ENCODE measurements at regions not wholly inside any gene's neighbourhood (a gene's known extent, or its start where the extent isn't known, plus 50 kb on each side); places are given as distances from the start of the nearest gene placed in this dataset.

GRCh38 chr20:52279706-52280105 lies 88.1 kb upstream of the ZFP64 start:
- TF ChIP-seq, protein P1, sequence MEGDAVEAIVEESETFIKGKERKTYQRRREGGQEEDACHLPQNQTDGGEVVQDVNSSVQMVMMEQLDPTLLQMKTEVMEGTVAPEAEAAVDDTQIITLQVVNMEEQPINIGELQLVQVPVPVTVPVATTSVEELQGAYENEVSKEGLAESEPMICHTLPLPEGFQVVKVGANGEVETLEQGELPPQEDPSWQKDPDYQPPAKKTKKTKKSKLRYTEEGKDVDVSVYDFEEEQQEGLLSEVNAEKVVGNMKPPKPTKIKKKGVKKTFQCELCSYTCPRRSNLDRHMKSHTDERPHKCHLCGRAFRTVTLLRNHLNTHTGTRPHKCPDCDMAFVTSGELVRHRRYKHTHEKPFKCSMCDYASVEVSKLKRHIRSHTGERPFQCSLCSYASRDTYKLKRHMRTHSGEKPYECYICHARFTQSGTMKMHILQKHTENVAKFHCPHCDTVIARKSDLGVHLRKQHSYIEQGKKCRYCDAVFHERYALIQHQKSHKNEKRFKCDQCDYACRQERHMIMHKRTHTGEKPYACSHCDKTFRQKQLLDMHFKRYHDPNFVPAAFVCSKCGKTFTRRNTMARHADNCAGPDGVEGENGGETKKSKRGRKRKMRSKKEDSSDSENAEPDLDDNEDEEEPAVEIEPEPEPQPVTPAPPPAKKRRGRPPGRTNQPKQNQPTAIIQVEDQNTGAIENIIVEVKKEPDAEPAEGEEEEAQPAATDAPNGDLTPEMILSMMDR (IDR thresholded peaks at IDR 0.05; ENCODE audit: low read depth, low read length, missing input control): no peak
- TF ChIP-seq, protein P2, sequence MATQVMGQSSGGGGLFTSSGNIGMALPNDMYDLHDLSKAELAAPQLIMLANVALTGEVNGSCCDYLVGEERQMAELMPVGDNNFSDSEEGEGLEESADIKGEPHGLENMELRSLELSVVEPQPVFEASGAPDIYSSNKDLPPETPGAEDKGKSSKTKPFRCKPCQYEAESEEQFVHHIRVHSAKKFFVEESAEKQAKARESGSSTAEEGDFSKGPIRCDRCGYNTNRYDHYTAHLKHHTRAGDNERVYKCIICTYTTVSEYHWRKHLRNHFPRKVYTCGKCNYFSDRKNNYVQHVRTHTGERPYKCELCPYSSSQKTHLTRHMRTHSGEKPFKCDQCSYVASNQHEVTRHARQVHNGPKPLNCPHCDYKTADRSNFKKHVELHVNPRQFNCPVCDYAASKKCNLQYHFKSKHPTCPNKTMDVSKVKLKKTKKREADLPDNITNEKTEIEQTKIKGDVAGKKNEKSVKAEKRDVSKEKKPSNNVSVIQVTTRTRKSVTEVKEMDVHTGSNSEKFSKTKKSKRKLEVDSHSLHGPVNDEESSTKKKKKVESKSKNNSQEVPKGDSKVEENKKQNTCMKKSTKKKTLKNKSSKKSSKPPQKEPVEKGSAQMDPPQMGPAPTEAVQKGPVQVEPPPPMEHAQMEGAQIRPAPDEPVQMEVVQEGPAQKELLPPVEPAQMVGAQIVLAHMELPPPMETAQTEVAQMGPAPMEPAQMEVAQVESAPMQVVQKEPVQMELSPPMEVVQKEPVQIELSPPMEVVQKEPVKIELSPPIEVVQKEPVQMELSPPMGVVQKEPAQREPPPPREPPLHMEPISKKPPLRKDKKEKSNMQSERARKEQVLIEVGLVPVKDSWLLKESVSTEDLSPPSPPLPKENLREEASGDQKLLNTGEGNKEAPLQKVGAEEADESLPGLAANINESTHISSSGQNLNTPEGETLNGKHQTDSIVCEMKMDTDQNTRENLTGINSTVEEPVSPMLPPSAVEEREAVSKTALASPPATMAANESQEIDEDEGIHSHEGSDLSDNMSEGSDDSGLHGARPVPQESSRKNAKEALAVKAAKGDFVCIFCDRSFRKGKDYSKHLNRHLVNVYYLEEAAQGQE (IDR thresholded peaks at IDR 0.05): no peak
- TF ChIP-seq, protein P3, sequence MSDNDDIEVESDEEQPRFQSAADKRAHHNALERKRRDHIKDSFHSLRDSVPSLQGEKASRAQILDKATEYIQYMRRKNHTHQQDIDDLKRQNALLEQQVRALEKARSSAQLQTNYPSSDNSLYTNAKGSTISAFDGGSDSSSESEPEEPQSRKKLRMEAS (IDR thresholded peaks at IDR 0.05): no peak
- no peak for TF ChIP-seq GABPA (IDR thresholded peaks at IDR 0.05 in 1 of 2, conservative IDR thresholded peaks at IDR 0.05 in 1 of 2)
- TF ChIP-seq EGR1 (IDR thresholded peaks at IDR 0.05; ENCODE audit: low read depth in 2 of 2): no peak
- TF ChIP-seq YY1 (IDR thresholded peaks at IDR 0.05): no peak
- no peak for TF ChIP-seq RAD21 (IDR thresholded peaks at IDR 0.05)
- no peak for TF ChIP-seq ATF3 (IDR thresholded peaks at IDR 0.05)
- TF ChIP-seq TAF1 (conservative IDR thresholded peaks at IDR 0.05): no peak
- TF ChIP-seq, protein P4, sequence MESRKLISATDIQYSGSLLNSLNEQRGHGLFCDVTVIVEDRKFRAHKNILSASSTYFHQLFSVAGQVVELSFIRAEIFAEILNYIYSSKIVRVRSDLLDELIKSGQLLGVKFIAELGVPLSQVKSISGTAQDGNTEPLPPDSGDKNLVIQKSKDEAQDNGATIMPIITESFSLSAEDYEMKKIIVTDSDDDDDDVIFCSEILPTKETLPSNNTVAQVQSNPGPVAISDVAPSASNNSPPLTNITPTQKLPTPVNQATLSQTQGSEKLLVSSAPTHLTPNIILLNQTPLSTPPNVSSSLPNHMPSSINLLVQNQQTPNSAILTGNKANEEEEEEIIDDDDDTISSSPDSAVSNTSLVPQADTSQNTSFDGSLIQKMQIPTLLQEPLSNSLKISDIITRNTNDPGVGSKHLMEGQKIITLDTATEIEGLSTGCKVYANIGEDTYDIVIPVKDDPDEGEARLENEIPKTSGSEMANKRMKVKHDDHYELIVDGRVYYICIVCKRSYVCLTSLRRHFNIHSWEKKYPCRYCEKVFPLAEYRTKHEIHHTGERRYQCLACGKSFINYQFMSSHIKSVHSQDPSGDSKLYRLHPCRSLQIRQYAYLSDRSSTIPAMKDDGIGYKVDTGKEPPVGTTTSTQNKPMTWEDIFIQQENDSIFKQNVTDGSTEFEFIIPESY (IDR thresholded peaks at IDR 0.05): no peak
- TF ChIP-seq HNF4G (IDR thresholded peaks at IDR 0.05): no peak
- TF ChIP-seq SP1 (IDR thresholded peaks at IDR 0.05): no peak
- no peak for TF ChIP-seq FOXA2 (IDR thresholded peaks at IDR 0.05)
